Neural cell (in vitro differentiated cells): ENCODE measurements at regions not wholly inside any gene's neighbourhood (a gene's known extent, or its start where the extent isn't known, plus 50 kb on each side); places are given as distances from the start of the nearest gene placed in this dataset.

Experiments
- H2AFZ ChIP-seq: fragments of 200-600, 300-800 bp; sonication (generic), shearing (Covaris generic); 2 replicates; pipeline ENCODE4 v1.6.0; 2014; ENCODE audit warnings: low read depth, mild to moderate bottlenecking, antibody characterized with exemption, low read length, moderate library complexity
- H3F3A ChIP-seq: fragments of 200-600 bp; shearing (Covaris generic); 2 replicates; pipeline ENCODE4 v1.6.1; 2016; ENCODE audit warnings: mild to moderate bottlenecking, moderate library complexity, mixed read lengths, antibody characterized with exemption, low read length; ENCODE audit not compliant: insufficient read depth, poor library complexity, severe bottlenecking
- H3K27ac ChIP-seq: fragments of 200-600, 300-800 bp; sonication (generic), shearing (Covaris generic); 2 replicates; pipeline ENCODE4 v1.5.1; 2014; ENCODE audit warnings: mild to moderate bottlenecking, low read length, moderate library complexity
- H3K27me3 ChIP-seq: fragments of 300-800, 200-600 bp; sonication (generic), shearing (Covaris generic); 2 replicates; pipeline ENCODE4 v1.6.0; 2014; ENCODE audit warnings: mild to moderate bottlenecking, low read depth, low read length, moderate library complexity; ENCODE audit not compliant: insufficient read depth
- H3K36me3 ChIP-seq: fragments of 300-800, 200-600 bp; sonication (generic), shearing (Covaris generic); 2 replicates; pipeline ENCODE4 v1.5.1; 2014; ENCODE audit warnings: mild to moderate bottlenecking, antibody characterized with exemption, low read length, moderate library complexity; ENCODE audit not compliant: insufficient read depth
- H3K4me2 ChIP-seq: fragments of 300-800, 200-600 bp; sonication (generic), shearing (Covaris generic); 2 replicates; pipeline ENCODE4 v1.6.0; 2014; ENCODE audit warnings: mild to moderate bottlenecking, low read length
- H3K4me3 ChIP-seq: fragments of 300-800, 200-600 bp; sonication (generic), shearing (Covaris generic); 2 replicates; pipeline ENCODE4 v1.5.1; 2014; ENCODE audit warnings: mild to moderate bottlenecking, low read length, moderate library complexity
- H3K79me2 ChIP-seq: fragments of 200-600 bp; shearing (Covaris generic); replicated peaks from 2 replicates; pipeline ENCODE4 v1.6.0; 2014; ENCODE audit warnings: mild to moderate bottlenecking, low read length, moderate library complexity; ENCODE audit not compliant: insufficient read depth
- H3K9ac ChIP-seq: fragments of 300-800, 200-600 bp; sonication (generic), shearing (Covaris generic); 2 replicates; pipeline ENCODE4 v1.6.1; 2016; ENCODE audit warnings: mild to moderate bottlenecking, low read length, mixed read lengths
- H3K9me2 ChIP-seq: fragments of 200-600 bp; shearing (Covaris generic); 2 replicates; pipeline ENCODE4 v1.6.1; 2016; ENCODE audit warnings: mild to moderate bottlenecking, low read length, mixed read lengths; ENCODE audit not compliant: insufficient read depth
- H3K9me3 ChIP-seq: fragments of 200-600, 300-800 bp; sonication (generic), shearing (Covaris generic); 2 replicates; pipeline ENCODE4 v1.6.1; 2016; ENCODE audit warnings: mild to moderate bottlenecking, mixed run types, low read length, moderate library complexity, mixed read lengths
- H4K20me1 ChIP-seq: fragments of 200-600 bp; shearing (Covaris generic); 2 replicates; pipeline ENCODE4 v1.6.1; 2016; ENCODE audit warnings: mild to moderate bottlenecking, mixed run types; ENCODE audit not compliant: insufficient read depth
- CTCF ChIP-seq: fragments of 450-650 bp; IDR thresholded peaks from 2 replicates; pipeline ENCODE4 v1.5.1; 2014; ENCODE audit warnings: antibody characterized with exemption, mild to moderate bottlenecking, moderate library complexity; ENCODE audit not compliant: poor library complexity, severe bottlenecking
- EP300 ChIP-seq: fragments of 450-650 bp; conservative IDR thresholded peaks from 2 replicates; pipeline ENCODE4 v1.6.1; 2014; ENCODE audit warnings: antibody characterized with exemption, mild to moderate bottlenecking, moderate library complexity; ENCODE audit not compliant: poor library complexity, severe bottlenecking
- EZH2 ChIP-seq: fragments of 200-600, 300-800 bp; shearing (Covaris generic), sonication (generic); IDR thresholded peaks from 2 replicates; pipeline ENCODE4 v1.6.1; 2014; ENCODE audit warnings: antibody characterized with exemption, low read length, borderline replicate concordance, mild to moderate bottlenecking; ENCODE audit not compliant: insufficient read depth, poor library complexity, severe bottlenecking
- MXI1 ChIP-seq: fragments of 450-650 bp; conservative IDR thresholded peaks from 2 replicates; pipeline ENCODE4 v1.6.1; 2014; ENCODE audit warnings: antibody characterized with exemption, mild to moderate bottlenecking; ENCODE audit not compliant: poor library complexity, severe bottlenecking
- POLR2AphosphoS5 ChIP-seq: IDR thresholded peaks from 2 replicates; pipeline ENCODE4 v1.6.1; 2012
- RAD21 ChIP-seq: fragments of 450-650 bp; conservative IDR thresholded peaks from 2 replicates; pipeline ENCODE4 v1.6.1; 2014; ENCODE audit warnings: antibody characterized with exemption, mild to moderate bottlenecking, moderate library complexity
- SMC3 ChIP-seq: fragments of 450-650 bp; conservative IDR thresholded peaks from 2 replicates; pipeline ENCODE4 v1.6.1; 2014; ENCODE audit warnings: antibody characterized with exemption, mild to moderate bottlenecking, moderate library complexity; ENCODE audit not compliant: poor library complexity
- TAF1 ChIP-seq: IDR thresholded peaks from 2 replicates; pipeline ENCODE4 v1.6.1; 2012; ENCODE audit warnings: low read depth
- TF ChIP-seq, protein P1 (sequence below): IDR thresholded peaks from 2 replicates; pipeline ENCODE4 v1.6.1; 2012; ENCODE audit warnings: borderline replicate concordance

GRCh38 chr11:112588252-112588694 lies 327.6 kb upstream of the PLET1 start:
- Histone ChIP-seq H3K27ac (peak overlapping the region; percentile 17), H3K79me2 (no peaks in the 10 kb centered on the region), H3K9me2 (no peaks in the 10 kb centered on the region)

GRCh38 chr11:112589155-112589554 lies 328.5 kb upstream of the PLET1 start:
- H3K9ac ChIP-seq, result no peak overlapping the region
- no peaks in the 10 kb centered on the region for H3K36me3 ChIP-seq
- H2AFZ ChIP-seq, result no peak overlapping the region
- no peaks in the 10 kb centered on the region for H3K27me3 ChIP-seq
- H3K9me2 ChIP-seq, result no peaks in the 10 kb centered on the region
- no peaks in the 10 kb centered on the region for H3F3A ChIP-seq
- H3K4me3 ChIP-seq, result no peak overlapping the region
- no peaks in the 10 kb centered on the region for H4K20me1 ChIP-seq
- no peak for TF ChIP-seq CTCF
- no peak for TF ChIP-seq POLR2AphosphoS5
- TF ChIP-seq, protein P1, sequence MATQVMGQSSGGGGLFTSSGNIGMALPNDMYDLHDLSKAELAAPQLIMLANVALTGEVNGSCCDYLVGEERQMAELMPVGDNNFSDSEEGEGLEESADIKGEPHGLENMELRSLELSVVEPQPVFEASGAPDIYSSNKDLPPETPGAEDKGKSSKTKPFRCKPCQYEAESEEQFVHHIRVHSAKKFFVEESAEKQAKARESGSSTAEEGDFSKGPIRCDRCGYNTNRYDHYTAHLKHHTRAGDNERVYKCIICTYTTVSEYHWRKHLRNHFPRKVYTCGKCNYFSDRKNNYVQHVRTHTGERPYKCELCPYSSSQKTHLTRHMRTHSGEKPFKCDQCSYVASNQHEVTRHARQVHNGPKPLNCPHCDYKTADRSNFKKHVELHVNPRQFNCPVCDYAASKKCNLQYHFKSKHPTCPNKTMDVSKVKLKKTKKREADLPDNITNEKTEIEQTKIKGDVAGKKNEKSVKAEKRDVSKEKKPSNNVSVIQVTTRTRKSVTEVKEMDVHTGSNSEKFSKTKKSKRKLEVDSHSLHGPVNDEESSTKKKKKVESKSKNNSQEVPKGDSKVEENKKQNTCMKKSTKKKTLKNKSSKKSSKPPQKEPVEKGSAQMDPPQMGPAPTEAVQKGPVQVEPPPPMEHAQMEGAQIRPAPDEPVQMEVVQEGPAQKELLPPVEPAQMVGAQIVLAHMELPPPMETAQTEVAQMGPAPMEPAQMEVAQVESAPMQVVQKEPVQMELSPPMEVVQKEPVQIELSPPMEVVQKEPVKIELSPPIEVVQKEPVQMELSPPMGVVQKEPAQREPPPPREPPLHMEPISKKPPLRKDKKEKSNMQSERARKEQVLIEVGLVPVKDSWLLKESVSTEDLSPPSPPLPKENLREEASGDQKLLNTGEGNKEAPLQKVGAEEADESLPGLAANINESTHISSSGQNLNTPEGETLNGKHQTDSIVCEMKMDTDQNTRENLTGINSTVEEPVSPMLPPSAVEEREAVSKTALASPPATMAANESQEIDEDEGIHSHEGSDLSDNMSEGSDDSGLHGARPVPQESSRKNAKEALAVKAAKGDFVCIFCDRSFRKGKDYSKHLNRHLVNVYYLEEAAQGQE, result no peak
- TF ChIP-seq EZH2, result no peak
- TF ChIP-seq RAD21, result no peak
- TF ChIP-seq MXI1, result no peak
- no peak for TF ChIP-seq SMC3
- TF ChIP-seq EP300, result no peak
- TF ChIP-seq TAF1, result no peak
- H3K4me2 ChIP-seq, result no peak overlapping the region
- no peaks in the 10 kb centered on the region for H3K9me3 ChIP-seq
- H3K79me2 ChIP-seq, result no peaks in the 10 kb centered on the region
- no peak overlapping the region for H3K27ac ChIP-seq

More at GRCh38 chr11:112588252-112588694, 327.6 kb upstream of the PLET1 start:
- Histone ChIP-seq H3K9me3 (no peaks in the 10 kb centered on the region), H3K4me2 (peak overlapping the region; percentile 24), H2AFZ (no peak overlapping the region), H3K36me3 (no peaks in the 10 kb centered on the region), H3K9ac (no peak overlapping the region), H3K4me3 (no peak overlapping the region), H3F3A (no peaks in the 10 kb centered on the region), H4K20me1 (no peaks in the 10 kb centered on the region), H3K27me3 (no peaks in the 10 kb centered on the region)
- TF ChIP-seq CTCF, result peak; percentile 93
- TF ChIP-seq, protein P1, result no peak
- TF ChIP-seq MXI1, result peak; percentile 22
- peak; percentile 97 for TF ChIP-seq SMC3
- TF ChIP-seq RAD21, result peak; percentile 97
- peak; percentile 19 for TF ChIP-seq EP300
